GM12878 (cell line): ENCODE measurements at regions not wholly inside any gene's neighbourhood (a gene's known extent, or its start where the extent isn't known, plus 50 kb on each side); places are given as distances from the start of the nearest gene placed in this dataset.

ENCODE experiments used
- CTCF ChIP-seq, 3 experiments: IDR thresholded peaks in 2 of 3; conservative IDR thresholded peaks in 1 of 3; 2 replicates each; pipeline ENCODE4 v1.5.1; 2011; ENCODE audit warnings: low read depth in 3 of 3, low read length in 3 of 3, mild to moderate bottlenecking in 3 of 3, control low read depth in 2 of 3, moderate library complexity in 2 of 3, inconsistent platforms in 1 of 3, mixed read lengths in 1 of 3; ENCODE audit not compliant: control insufficient read depth in 2 of 3, insufficient read depth in 1 of 3; ENCODE audit errors: extremely low read depth in 1 of 3
- HCFC1 ChIP-seq: fragments of 150-350 bp; IDR thresholded peaks from 2 replicates; pipeline ENCODE4 v1.6.1; 2014; ENCODE audit warnings: low read length
- PKNOX1 ChIP-seq: fragments of 450-650 bp; IDR thresholded peaks from 2 replicates; pipeline ENCODE4 v1.6.1; 2016; ENCODE audit warnings: mild to moderate bottlenecking
- RAD21 ChIP-seq: IDR thresholded peaks from 2 replicates; pipeline ENCODE4 v1.6.1; 2011; ENCODE audit warnings: mild to moderate bottlenecking, low read depth, low read length, moderate library complexity; ENCODE audit not compliant: insufficient read depth
- YY1 ChIP-seq: IDR thresholded peaks from 2 replicates; pipeline ENCODE4 v1.6.1; 2011; ENCODE audit warnings: low read depth, mild to moderate bottlenecking, low read length

GRCh38 chr2:7753777-7754176, 836.6 kb downstream of the RNF144A start:
- no peak for TF ChIP-seq HCFC1
- TF ChIP-seq CTCF (IDR thresholded peaks at IDR 0.05 in 2 of 3, conservative IDR thresholded peaks at IDR 0.05 in 1 of 3; ENCODE audit: control insufficient read depth in 2 of 3, extremely low read depth in 1 of 3, insufficient read depth in 1 of 3, low read depth in 3 of 3, low read length in 3 of 3), result no peak
- no peak for TF ChIP-seq PKNOX1
- TF ChIP-seq RAD21, result no peak
- TF ChIP-seq YY1, result no peak
